Smooth muscle cell (in vitro differentiated cells): ENCODE measurements at regions not wholly inside any gene's neighbourhood (a gene's known extent, or its start where the extent isn't known, plus 50 kb on each side); places are given as distances from the start of the nearest gene placed in this dataset.

Source experiments
- DNase-seq: peaks from one replicate; lab custom pipeline; 2025; ENCODE audit not compliant: unreplicated experiment; lab: John Stamatoyannopoulos, UW
- H2AFZ ChIP-seq: fragments of 200-600 bp; sonication (generic); 2 replicates; pipeline ENCODE4 v1.6.0; 2016; ENCODE audit warnings: antibody characterized with exemption, low read depth, mild to moderate bottlenecking
- H3F3A ChIP-seq: fragments of 200-600 bp; sonication (generic); 2 replicates; pipeline ENCODE4 v1.6.0; 2017; ENCODE audit warnings: antibody characterized with exemption, low read depth
- H3K27ac ChIP-seq: fragments of 200-600 bp; sonication (generic); 2 replicates; pipeline ENCODE4 v1.5.1; 2016; ENCODE audit warnings: low read depth, mild to moderate bottlenecking
- H3K27me3 ChIP-seq: fragments of 200-600 bp; sonication (generic); 2 replicates; pipeline ENCODE4 v1.6.1; 2016; ENCODE audit warnings: low read depth, mild to moderate bottlenecking
- H3K36me3 ChIP-seq: fragments of 200-600 bp; sonication (generic); 2 replicates; pipeline ENCODE4 v1.5.1; 2016; ENCODE audit warnings: low read depth
- H3K4me1 ChIP-seq: fragments of 200-600 bp; sonication (generic); 2 replicates; pipeline ENCODE4 v1.5.1; 2016; ENCODE audit warnings: low read depth
- H3K4me2 ChIP-seq: fragments of 200-600 bp; sonication (generic); 2 replicates; pipeline ENCODE4 v1.6.0; 2016; ENCODE audit warnings: mild to moderate bottlenecking
- H3K4me3 ChIP-seq: fragments of 200-600 bp; sonication (generic); 2 replicates; pipeline ENCODE4 v1.5.1; 2016; ENCODE audit warnings: mild to moderate bottlenecking
- H3K79me2 ChIP-seq: fragments of 200-600 bp; sonication (generic); 2 replicates; pipeline ENCODE4 v1.6.0; 2016; ENCODE audit warnings: low read depth, mild to moderate bottlenecking
- H3K9ac ChIP-seq: fragments of 200-600 bp; sonication (generic); 2 replicates; pipeline ENCODE4 v1.6.0; 2016; ENCODE audit warnings: low read depth
- H3K9me3 ChIP-seq: fragments of 200-600 bp; sonication (generic); replicated peaks from 2 replicates; pipeline ENCODE4 v1.5.1; 2016; ENCODE audit warnings: low read depth
- H4K20me1 ChIP-seq: fragments of 200-600 bp; sonication (generic); 2 replicates; pipeline ENCODE4 v1.6.0; 2016; ENCODE audit warnings: low read depth
- WGBS: methylation state at CpG from one replicate; pipeline ENCODE4 v1.1.7; 2016; ENCODE audit warnings: low lambda C conversion rate; 5-methylcytosine and 5-hydroxymethylcytosine counted together
- TF ChIP-seq, protein P1 (sequence below): fragments of 200-600 bp; sonication (generic); IDR thresholded peaks from 2 replicates; pipeline ENCODE4 v1.5.1; 2017; ENCODE audit warnings: borderline replicate concordance, mild to moderate bottlenecking, antibody characterized with exemption; ENCODE audit not compliant: insufficient read depth, poor library complexity, severe bottlenecking

- 95% methylated on average over 8 of the region's 8 CpGs for WGBS
- Histone ChIP-seq H3F3A (no peaks in the 10 kb centered on the region), H3K27me3 (no peaks in the 10 kb centered on the region), H3K4me1 (peaks cover 23% of the 10 kb centered on the region), H3K9me3 (no peaks in the 10 kb centered on the region), H3K4me3 (no peak overlapping the region), H3K4me2 (no peak overlapping the region), H2AFZ (no peak overlapping the region), H3K27ac (no peak overlapping the region), H3K79me2 (no peaks in the 10 kb centered on the region), H3K9ac (no peak overlapping the region), H4K20me1 (no peaks in the 10 kb centered on the region), H3K36me3 (no peaks in the 10 kb centered on the region)
- TF ChIP-seq, protein P1, sequence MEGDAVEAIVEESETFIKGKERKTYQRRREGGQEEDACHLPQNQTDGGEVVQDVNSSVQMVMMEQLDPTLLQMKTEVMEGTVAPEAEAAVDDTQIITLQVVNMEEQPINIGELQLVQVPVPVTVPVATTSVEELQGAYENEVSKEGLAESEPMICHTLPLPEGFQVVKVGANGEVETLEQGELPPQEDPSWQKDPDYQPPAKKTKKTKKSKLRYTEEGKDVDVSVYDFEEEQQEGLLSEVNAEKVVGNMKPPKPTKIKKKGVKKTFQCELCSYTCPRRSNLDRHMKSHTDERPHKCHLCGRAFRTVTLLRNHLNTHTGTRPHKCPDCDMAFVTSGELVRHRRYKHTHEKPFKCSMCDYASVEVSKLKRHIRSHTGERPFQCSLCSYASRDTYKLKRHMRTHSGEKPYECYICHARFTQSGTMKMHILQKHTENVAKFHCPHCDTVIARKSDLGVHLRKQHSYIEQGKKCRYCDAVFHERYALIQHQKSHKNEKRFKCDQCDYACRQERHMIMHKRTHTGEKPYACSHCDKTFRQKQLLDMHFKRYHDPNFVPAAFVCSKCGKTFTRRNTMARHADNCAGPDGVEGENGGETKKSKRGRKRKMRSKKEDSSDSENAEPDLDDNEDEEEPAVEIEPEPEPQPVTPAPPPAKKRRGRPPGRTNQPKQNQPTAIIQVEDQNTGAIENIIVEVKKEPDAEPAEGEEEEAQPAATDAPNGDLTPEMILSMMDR: no peak
- DNase-seq: no peak
These were observed 1478.4 kb downstream of the TBC1D22A start for GRCh38 chr22:48240935-48241230.

DNA sequence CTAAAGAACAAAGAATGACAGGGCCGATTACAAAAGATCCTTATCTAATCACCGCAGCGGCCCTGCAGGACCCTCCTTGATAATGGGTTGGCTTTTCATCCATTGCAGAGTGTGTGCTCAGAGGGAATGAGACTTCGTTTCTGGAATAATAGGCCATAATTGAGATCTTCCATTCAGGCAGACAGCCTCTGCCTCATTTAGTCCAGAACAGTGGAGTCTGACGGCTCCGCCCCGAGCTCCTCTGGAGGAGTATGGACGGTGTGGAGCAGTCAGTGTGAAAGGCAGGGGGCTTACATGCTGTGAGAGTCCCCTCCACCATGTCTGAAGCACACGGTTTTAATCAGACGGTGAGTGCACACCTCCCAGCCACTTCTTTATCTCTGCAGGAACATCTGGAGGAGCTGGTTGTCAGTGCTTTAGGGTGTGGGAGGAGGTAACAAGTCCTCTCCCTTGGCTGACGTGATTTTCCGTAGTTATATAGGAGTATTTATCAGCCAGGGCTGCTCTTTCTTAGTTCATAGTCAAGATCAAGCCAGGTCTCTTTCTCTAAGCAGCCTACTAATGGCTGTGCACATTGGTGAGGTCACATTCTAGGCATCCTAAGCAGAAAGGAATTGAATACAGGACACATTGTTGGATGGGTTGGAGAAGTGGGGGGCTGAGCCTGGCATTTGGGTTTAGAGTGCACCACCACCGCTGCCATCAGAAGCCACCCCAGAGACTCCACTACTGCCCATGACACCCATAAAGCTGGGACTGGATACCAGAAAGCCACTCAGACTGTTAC, 1477.9 kb downstream of the TBC1D22A start:
- Histone ChIP-seq H4K20me1 (no peaks in the 10 kb centered on the region), H3K4me1 (peaks cover 23% of the 10 kb centered on the region), H3K4me2 (peak overlapping the region; percentile 40), H3F3A (no peaks in the 10 kb centered on the region), H3K4me3 (no peak overlapping the region), H3K9me3 (no peaks in the 10 kb centered on the region), H2AFZ (no peak overlapping the region), H3K79me2 (no peaks in the 10 kb centered on the region), H3K27me3 (no peaks in the 10 kb centered on the region), H3K27ac (no peak overlapping the region), H3K9ac (no peak overlapping the region), H3K36me3 (no peaks in the 10 kb centered on the region)
- no peak for DNase-seq
- TF ChIP-seq, protein P1: no peak
- WGBS: 37% methylated on average over 13 of the region's 13 CpGs

DNA sequence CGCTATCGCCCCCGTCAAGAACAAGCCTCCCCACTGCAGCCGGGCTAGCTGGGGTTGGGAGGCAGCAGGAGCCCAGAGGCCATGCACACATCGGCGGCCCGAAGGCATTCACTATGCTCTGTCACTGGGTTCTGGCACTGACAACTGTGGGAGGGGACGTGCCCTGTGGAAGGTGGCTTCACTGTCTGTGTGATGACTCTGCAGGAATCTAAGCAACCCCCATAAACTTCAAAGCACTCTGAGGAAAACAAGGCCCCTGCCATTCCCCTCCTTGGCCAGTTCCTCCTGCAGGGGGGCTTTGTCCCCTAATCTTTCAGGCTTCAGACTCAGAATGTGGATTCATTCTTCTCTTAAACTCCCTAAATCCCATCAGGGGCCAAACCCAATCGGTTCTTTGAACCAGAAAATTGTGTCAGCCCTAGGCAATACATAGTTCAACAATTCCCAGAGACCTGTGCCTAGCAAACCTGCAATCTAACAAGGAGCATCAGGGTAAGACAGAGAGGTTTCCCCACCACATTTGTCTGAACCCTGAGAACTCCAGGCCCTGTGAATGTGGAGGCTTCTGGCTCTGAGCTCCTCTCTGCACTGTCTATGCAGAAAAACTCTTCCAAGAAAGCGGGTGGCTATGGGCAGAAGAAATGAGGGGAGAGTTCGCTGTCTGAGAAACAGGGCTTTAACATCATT, 1477.2 kb downstream of the TBC1D22A start:
- DNase-seq: no peak
- Histone ChIP-seq H2AFZ (peak overlapping the region; percentile 51), H4K20me1 (no peaks in the 10 kb centered on the region), H3K9ac (no peak overlapping the region), H3K4me3 (no peak overlapping the region), H3K4me1 (peaks cover 23% of the 10 kb centered on the region), H3K4me2 (peak overlapping the region; percentile 40), H3K79me2 (no peaks in the 10 kb centered on the region), H3K27ac (no peak overlapping the region), H3K27me3 (no peaks in the 10 kb centered on the region), H3K9me3 (no peaks in the 10 kb centered on the region), H3F3A (no peaks in the 10 kb centered on the region), H3K36me3 (no peaks in the 10 kb centered on the region)
- WGBS: 20% methylated on average over 11 of the region's 11 CpGs
- TF ChIP-seq, protein P1: no peak
